HG03095 (cell line): ENCODE measurements at regions not wholly inside any gene's neighbourhood (a gene's known extent, or its start where the extent isn't known, plus 50 kb on each side); places are given as distances from the start of the nearest gene placed in this dataset.

Source experiments
- ATAC-seq: cut with Tn5 transposase; IDR thresholded peaks from one replicate; pipeline ENCODE4 v1.9.1; 2021; ENCODE audit warnings: moderate library complexity; ENCODE audit not compliant: unreplicated experiment

GRCh38 chr16:59941594-59941993 lies 1207.5 kb upstream of the GOT2 start:
- ATAC-seq = no peak

DNA sequence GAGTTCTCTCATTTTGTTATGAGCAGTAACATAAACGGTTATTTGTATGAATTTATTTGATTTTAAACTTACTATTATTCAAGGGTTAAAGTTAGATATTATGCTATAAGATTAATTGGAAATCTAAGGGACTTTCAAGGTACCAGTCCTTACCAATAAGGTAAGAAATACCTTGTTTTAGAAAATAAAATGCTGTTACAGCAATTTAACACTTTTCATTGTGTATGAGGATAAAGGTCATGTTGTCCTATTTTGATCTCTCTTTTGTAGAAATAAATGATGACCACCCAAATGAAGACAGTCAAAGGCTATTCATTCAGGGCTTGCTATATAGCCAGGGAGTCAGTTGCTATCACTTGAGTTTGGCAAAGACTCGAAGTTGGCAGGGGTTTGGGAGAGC lies 1185.9 kb upstream of the GOT2 start:
- ATAC-seq = no peak

GRCh38 chr16:59913666-59914065 lies 1179.5 kb upstream of the GOT2 start:
- no peak for ATAC-seq

DNA sequence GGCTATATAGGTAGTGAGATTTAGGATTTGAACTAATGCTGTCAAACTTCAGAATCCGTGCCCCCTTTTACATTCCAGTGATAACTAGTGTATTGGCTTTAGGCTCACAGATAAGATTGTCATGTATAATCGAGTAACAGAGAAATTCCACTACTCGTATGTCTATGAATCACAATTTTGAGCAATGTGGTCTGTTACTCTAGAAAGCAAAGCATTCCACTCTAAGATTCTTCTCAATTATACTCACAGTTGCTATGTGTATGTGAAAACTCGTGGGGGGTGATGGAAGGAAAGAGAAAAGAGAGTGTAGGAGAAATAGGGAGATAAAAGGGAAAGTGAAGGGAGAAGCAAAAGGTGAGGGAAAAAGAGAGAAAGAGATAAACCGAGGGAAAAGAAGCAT lies 1175.1 kb upstream of the GOT2 start:
- no peak for ATAC-seq

DNA sequence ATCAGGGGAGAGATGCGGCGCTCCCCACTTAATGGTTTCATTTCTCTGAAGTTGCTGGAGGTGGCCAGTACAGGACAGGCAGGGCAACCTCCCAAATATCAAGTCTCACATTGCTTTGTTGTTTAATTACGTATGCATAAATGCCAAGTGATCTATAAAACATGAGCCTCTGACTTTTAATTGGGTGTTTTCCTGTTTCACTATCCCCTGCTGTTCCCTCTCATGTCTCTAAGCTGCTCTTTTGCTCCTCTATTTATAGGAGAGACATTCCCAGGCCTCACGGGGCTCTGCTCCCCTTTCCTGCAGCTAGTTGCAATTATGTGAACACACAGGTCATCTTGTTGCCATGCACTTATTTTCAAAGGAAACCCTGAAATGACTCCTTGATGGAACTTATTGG lies 1173.5 kb upstream of the GOT2 start:
- ATAC-seq = no peak

- no peak for ATAC-seq
Measured at GRCh38 chr16:59905606-59906005, 1171.5 kb upstream of the GOT2 start.

DNA sequence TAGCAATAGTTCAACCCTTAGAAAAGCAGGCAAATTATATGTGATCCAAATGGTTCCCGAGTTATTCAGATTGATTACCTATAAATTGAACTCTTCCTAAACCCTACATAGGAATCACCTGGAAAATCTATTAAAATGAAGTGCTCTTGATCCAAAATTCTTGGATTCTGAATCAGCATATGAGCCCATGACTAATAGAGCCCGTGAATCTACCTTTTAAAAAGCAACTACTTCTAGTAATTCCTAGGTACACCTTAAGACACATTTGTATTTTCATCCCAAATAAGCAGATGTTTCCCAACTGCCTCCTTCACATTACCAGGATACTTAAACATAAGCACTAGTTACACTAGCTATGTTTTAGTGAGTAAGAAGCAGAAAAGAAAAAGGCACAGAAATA lies 1171.0 kb upstream of the GOT2 start:
- no peak for ATAC-seq

DNA sequence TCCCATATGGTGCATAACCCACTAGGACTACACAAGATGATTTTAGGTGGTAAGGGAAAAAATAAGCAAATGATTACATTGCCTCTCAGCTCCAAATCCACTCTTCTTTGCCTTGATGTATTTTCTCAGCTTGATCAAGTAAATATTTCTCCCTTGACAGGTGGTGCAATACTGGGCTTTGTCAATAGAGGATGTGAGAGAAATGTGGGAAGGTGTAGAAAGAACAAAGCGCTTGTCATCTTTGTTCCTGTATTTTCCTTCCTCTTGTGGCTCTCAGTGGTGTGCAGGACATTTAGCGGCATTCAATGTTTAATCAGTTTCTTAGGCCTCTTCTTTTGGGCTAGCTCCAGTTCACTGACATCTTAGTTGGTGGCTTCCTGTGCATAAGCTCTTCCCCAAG lies 1165.8 kb upstream of the GOT2 start:
- no peak for ATAC-seq

GRCh38 chr16:59892376-59892775 lies 1158.3 kb upstream of the GOT2 start:
- no peak for ATAC-seq

DNA sequence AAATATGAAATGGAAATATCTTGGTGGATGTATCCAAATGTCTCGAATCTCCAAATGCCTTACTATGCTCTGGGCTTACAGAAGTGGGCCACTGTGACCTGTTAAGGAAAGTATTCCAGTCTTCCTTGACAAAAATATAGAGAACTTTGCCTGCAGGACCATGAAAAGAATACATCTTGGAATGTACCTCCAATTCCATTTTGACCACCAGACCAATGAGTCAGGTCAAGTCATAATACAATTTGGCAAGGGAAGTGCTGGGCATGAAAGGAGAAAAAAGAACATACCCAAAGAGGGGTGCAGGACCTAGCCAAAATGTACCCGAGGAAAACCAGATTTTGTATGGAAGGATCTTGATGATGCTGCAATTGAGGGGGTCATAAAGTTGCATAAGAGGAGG lies 1153.7 kb upstream of the GOT2 start:
- ATAC-seq = no peak

DNA sequence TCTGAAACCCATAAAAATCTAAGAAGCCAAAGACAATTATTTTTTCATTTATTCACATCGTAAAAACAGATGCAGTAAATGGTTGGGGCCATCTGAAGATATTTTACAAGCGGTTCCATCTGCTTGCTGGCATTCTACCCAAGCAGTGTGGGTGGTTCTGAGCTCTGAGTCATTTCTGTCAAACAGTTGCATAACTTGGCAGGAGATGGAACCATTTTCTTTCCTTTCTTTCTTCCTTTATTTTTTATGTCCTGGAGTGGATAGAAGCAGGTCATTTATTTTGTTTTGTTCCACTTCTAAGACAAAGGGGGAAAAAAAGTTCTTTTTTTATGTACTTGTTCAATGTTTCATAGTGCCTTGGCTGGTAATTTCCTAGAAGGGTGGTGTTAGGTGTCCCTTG lies 1151.9 kb upstream of the GOT2 start:
- no peak for ATAC-seq

DNA sequence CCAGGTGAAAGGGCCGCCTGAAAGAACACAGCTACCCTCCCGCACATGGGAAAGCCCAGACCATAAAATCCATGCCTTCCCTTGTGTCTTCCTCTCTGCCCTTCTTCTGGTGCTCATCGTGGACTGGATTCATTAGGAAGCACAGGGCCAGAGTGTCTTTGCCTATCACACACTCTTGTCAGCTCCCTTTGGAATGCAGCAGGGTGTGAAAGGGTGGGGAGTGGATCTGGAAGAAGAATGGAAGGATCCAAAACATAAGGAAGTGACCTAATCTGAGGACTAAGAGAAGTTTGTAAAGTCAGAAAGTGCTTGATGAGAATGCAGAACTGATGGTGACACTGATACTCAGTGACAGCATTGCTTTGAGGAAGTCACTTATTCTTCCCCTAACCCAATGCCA lies 1147.3 kb upstream of the GOT2 start:
- no peak for ATAC-seq

GRCh38 chr16:59880611-59881010 lies 1146.5 kb upstream of the GOT2 start:
- ATAC-seq = no peak

DNA sequence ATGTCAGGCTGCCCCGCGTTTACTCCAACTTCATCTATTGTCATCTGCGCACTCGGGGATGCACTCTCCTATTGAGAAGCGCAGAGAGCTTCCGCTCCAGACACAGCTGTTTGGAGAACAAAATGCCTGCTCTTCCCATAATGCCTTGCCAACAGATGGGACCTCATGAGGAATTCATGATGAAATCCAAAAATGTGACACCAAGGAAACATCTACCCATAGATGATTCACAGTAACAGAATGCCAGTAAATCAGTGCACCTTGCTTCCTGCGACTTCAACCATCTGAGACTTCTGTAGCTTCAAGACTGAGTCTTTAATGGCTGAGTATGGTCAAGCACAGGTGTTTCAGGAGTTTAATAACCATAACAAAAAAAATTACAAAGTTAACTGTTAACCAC lies 1144.9 kb upstream of the GOT2 start:
- no peak for ATAC-seq

- ATAC-seq = no peak
Measured at GRCh38 chr16:59878479-59878878, 1144.4 kb upstream of the GOT2 start.

- ATAC-seq = no peak
Measured at GRCh38 chr16:59864981-59865666, 1131.0 kb upstream of the GOT2 start.

DNA sequence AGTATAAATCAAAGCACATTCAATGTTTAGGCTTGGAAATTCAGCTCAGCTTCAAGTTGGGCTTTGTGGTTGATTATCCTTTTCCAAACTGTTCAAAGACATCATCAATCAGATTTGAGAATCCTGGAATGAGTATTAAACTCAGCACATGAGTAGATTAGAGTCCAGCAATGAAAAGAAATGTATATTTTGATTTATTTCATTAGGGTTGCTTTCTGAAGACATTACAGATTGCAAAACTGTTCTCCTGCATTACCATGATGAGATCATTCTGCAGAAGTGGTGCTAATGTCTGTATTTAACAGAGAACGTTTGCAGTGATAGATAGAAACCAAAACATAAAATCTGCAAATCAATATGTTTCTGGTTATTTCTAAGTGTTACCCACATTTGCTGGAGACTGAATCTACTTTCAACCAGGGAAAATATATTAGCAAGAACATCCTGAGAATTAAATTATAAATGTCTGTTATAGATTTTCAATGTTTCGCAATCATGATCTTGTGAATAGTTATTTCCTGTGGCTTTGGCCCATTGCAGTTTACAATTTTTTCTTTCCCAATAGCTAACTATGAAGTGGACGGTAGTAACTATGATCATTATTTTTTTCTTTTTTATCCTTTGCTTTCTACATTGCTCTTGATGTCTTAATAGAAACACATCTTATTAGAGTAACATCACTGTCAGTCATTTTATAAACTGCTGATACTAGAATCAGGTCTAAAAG lies 1125.7 kb upstream of the GOT2 start:
- no peak for ATAC-seq

GRCh38 chr16:59854846-59855439 lies 1120.8 kb upstream of the GOT2 start:
- ATAC-seq = no peak

GRCh38 chr16:59849716-59850115 lies 1115.6 kb upstream of the GOT2 start:
- no peak for ATAC-seq

- ATAC-seq = no peak
Measured at GRCh38 chr16:59848296-59848695, 1114.2 kb upstream of the GOT2 start.

- ATAC-seq = no peak
Measured at GRCh38 chr16:59840169-59840568, 1106.1 kb upstream of the GOT2 start.

DNA sequence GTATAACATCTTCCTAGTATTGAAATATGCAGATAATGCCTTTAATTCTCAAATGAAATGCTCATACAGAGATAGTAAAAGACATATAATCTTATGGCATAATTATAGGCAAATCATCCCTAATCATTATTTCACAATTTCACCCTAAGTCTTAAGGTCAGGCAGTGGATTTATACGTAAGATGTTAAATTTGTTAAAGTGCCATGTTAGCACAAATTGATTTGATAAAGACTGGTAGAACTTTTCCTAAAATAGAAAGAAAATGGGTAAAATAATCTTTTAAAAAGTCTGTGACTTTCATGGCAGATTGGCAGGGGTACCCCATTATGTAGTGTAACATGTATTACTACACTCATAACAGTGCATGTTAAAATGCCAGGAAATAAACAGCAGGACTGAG lies 1092.7 kb upstream of the GOT2 start:
- ATAC-seq = no peak
